Stomach smooth muscle (tissue), 2 donors: ENCODE measurements at regions not wholly inside any gene's neighbourhood (a gene's known extent, or its start where the extent isn't known, plus 50 kb on each side); places are given as distances from the start of the nearest gene placed in this dataset.

ENCODE experiments used
- H3K27ac ChIP-seq: one replicate; pipeline ENCODE4 v1.7.0; 2013; ENCODE audit warnings: mild to moderate bottlenecking, low read length, inconsistent platforms
- H3K27me3 ChIP-seq, 2 donors: one replicate each; pipeline ENCODE4 v1.7.0; 2013; ENCODE audit warnings: low read length in 2 of 2; ENCODE audit not compliant: insufficient read depth in 2 of 2, control insufficient read depth in 1 of 2
- H3K36me3 ChIP-seq, 2 donors: one replicate each; pipeline ENCODE4 v1.7.0; 2013; ENCODE audit warnings: low read length in 2 of 2; ENCODE audit not compliant: control insufficient read depth in 2 of 2, insufficient read depth in 2 of 2
- H3K4me1 ChIP-seq: one replicate; pipeline ENCODE4 v1.7.0; 2013; ENCODE audit warnings: low read length; ENCODE audit not compliant: control insufficient read depth, insufficient read depth
- H3K4me3 ChIP-seq, 2 donors: one replicate each; pipeline ENCODE4 v1.7.0; 2013; ENCODE audit warnings: low read length in 2 of 2
- H3K9ac ChIP-seq, 2 donors: one replicate each; pipeline ENCODE4 v1.7.0; 2013; ENCODE audit warnings: low read length in 2 of 2, mild to moderate bottlenecking in 1 of 2
- H3K9me3 ChIP-seq, 2 donors: one replicate each; pipeline ENCODE4 v1.7.0; 2013; ENCODE audit warnings: low read length in 2 of 2; ENCODE audit not compliant: control insufficient read depth in 2 of 2
- donor health status: healthy.
- donor health status: Pancreatic carcinoma.

DNA sequence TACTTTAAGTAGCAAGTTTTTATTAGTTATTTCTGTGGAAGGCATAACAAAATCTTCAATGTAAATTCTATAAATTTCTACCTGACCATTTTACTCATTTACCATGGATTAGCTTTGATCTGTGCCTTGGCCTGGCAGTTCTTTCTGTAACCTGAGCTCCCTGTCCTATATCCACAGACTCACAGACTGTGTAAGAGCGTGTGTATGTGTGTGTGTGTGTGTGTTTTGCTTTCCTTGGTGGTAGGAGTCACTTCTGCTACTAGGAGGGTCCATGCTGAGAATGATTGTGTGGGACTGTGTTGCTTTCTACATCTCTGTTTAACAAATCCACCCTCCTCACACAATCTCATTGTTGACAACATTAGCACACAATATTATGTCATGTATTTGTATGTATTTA is 221.2 kb upstream of the PELI2 start:
- no peaks in the 10 kb centered on the region for H3K27me3 ChIP-seq
- no peak overlapping the region for H3K27ac ChIP-seq
- H3K4me1 ChIP-seq = peaks cover 4% of the 10 kb centered on the region
- no peaks in the 10 kb centered on the region for H3K36me3 ChIP-seq
- H3K9me3 ChIP-seq = no peaks in the 10 kb centered on the region
- H3K9ac ChIP-seq = no peak overlapping the region
- no peak overlapping the region for H3K4me3 ChIP-seq

DNA sequence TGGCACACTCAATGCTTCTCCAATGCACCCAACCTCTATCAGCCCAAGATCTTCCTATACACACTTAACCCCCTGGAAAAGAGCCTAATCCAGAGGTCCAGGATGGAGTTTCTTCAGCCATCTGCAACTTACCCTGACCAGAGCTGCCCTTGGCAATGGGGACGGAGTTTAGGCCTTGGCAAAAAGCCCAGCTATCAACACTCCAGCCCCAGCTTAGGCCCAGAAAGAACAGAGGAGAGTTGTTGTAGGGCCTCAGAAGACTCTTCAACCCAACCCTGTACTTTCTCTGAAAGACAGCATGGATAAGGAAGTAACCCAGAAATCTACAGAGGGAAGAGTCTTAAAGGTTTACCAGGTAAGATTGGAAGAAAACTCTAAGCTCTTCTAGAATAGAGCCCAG is 219.3 kb upstream of the PELI2 start:
- H3K4me1 ChIP-seq = peaks cover 4% of the 10 kb centered on the region
- no peak overlapping the region for H3K4me3 ChIP-seq
- no peak overlapping the region for H3K9ac ChIP-seq
- H3K27me3 ChIP-seq = no peaks in the 10 kb centered on the region
- no peaks in the 10 kb centered on the region for H3K9me3 ChIP-seq
- H3K27ac ChIP-seq = no peak overlapping the region
- H3K36me3 ChIP-seq = no peaks in the 10 kb centered on the region

DNA sequence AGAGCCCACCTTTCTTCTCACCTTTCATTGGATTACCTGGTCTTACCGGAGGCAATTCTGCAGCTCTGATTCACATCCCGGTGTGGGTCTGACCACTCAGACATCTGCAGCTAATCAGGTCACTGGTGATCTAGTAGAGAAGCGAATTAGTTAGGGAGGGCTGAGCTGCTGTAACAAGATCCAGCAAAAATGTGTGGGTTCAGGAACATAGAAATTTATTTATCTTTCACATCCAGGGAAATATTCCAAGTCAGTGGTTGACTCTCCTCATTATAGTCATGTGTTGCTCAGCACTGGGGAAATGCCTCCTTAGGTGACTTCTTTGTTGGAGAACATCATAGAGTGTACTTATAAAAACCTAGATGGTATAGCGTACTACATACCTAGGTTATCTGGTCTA is 218.7 kb upstream of the PELI2 start:
- Histone ChIP-seq H3K36me3 (no peaks in the 10 kb centered on the region), H3K9ac (no peak overlapping the region), H3K4me1 (no peaks in the 10 kb centered on the region), H3K4me3 (no peak overlapping the region), H3K27me3 (no peaks in the 10 kb centered on the region), H3K9me3 (no peaks in the 10 kb centered on the region), H3K27ac (no peak overlapping the region)

DNA sequence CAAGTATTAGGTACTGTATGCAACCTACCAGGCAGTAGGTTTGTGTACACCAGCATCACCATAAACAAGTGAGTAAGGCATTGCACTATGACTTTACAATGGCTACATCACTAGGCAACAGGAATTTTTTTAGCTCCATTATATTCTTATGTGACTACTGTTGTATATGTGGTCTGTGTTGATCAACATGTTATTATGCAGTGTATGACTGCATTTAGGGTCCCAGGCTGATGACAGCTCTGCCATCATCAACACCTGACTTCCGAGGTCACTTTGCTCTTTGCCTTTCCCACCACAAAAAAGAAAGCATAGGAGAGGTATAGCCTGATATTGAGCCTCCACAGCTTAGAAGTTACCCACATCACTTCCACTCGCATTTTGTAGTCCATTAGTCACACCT is 217.5 kb upstream of the PELI2 start:
- Histone ChIP-seq H3K9me3 (no peaks in the 10 kb centered on the region), H3K27ac (no peak overlapping the region), H3K36me3 (no peaks in the 10 kb centered on the region), H3K4me1 (no peaks in the 10 kb centered on the region), H3K9ac (no peak overlapping the region), H3K27me3 (no peaks in the 10 kb centered on the region), H3K4me3 (no peak overlapping the region)

DNA sequence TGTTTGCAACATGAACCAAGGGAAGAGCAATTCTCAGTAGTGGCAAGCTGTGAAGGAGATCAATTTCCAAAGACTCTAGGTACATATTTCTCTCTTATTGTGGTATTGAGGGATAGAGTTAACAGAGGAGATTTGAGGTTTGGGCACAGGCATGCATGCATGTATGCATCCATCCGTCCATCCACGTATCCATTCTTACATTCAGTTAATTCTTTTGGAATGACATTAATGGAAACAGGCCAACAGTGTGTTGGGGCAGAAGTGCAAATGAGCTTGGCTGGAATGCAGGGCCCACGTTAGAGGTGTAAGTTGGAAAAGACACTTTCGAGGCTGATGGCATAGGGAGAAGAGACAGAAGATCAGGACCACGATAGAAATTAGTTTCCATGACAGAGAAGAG is 216.9 kb upstream of the PELI2 start:
- Histone ChIP-seq H3K27me3 (no peaks in the 10 kb centered on the region), H3K4me1 (no peaks in the 10 kb centered on the region), H3K36me3 (no peaks in the 10 kb centered on the region), H3K9me3 (no peaks in the 10 kb centered on the region), H3K4me3 (no peak overlapping the region), H3K9ac (no peak overlapping the region), H3K27ac (no peak overlapping the region)

DNA sequence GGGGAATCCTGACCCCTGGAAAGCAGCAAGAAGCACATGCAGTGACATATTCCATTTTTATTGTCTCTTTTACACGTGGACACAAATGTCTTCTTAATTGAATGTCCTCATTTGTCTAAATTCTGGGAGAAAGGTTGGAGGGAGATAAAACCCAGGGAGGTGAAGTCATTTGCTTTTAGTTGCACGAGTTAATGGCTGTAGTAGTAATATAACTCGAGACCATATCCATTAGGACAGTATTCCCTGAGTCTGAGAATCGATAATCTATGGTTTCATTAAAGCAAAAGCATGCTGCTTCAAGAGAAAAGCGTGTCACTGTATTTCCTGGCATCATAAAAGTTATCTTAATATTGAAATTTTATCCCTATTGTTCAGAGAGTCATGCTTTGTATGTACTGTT is 216.0 kb upstream of the PELI2 start:
- Histone ChIP-seq H3K9ac (no peak overlapping the region), H3K4me1 (no peaks in the 10 kb centered on the region), H3K4me3 (no peak overlapping the region), H3K36me3 (no peaks in the 10 kb centered on the region), H3K9me3 (no peaks in the 10 kb centered on the region), H3K27ac (no peak overlapping the region), H3K27me3 (no peaks in the 10 kb centered on the region)

DNA sequence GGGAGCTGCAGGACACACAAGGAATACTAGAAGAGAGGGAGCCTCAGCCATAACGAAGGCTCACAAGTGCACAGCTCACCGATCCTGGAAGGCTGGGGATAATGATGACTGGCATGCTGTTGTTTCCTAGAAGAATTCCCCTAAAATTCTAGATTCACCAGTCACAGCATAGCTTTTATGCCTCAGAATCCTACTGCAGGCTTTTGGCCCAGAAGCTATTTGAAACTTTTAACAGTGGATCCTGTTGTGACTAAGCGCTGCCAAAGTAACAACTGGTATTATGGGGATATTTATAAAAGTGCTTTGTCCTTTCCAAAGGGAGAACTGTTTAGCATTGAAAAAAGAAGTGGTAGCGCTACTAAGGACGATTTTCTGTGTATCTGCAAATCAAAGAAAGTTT is 214.1 kb upstream of the PELI2 start:
- Histone ChIP-seq H3K27me3 (no peaks in the 10 kb centered on the region), H3K9ac (no peak overlapping the region), H3K27ac (no peak overlapping the region), H3K9me3 (no peaks in the 10 kb centered on the region), H3K4me1 (no peaks in the 10 kb centered on the region), H3K36me3 (no peaks in the 10 kb centered on the region), H3K4me3 (no peak overlapping the region)

DNA sequence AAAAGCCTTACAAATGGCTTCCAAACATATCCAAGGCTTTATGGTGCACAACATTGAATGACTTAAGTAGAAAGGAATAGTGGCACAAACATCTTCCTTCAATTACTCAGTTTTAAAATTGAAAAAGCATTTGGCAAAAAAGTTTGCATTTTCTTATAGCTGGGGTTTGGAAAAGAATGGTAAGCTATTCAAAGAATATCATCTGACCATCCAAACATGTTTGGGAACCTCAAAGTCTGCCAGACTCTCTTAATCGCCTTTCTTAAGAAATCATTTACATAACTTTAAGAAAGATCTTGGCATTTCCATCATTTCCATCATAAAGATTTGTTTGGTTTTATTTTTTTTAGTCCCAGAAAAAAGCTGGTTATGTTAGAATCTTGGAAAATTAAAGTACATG is 210.1 kb upstream of the PELI2 start:
- no peaks in the 10 kb centered on the region for H3K9me3 ChIP-seq
- H3K9ac ChIP-seq = no peak overlapping the region
- H3K4me1 ChIP-seq = no peaks in the 10 kb centered on the region
- no peaks in the 10 kb centered on the region for H3K27me3 ChIP-seq
- no peaks in the 10 kb centered on the region for H3K36me3 ChIP-seq
- H3K27ac ChIP-seq = no peak overlapping the region
- H3K4me3 ChIP-seq = no peak overlapping the region

DNA sequence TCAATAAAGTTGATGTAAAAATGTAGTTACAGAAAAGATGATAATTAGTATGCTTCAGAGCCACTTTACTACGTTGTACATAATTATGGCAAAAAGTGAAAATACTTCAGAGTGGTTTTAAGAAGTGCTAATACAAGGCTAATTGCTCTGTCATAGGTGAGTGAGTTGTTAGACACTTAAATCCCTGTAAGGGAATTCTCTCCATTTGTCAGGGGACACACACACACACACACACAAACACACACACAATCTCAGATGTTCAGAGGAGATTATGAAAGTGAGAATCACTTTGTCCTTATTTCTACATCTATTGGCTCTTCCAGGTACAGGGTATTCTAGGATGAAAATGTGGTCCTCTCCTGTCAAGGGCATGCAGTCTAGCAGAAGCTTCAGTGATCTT is 208.3 kb upstream of the PELI2 start:
- Histone ChIP-seq H3K9ac (no peak overlapping the region), H3K27ac (no peak overlapping the region), H3K4me3 (no peak overlapping the region), H3K4me1 (no peaks in the 10 kb centered on the region), H3K9me3 (no peaks in the 10 kb centered on the region), H3K36me3 (no peaks in the 10 kb centered on the region), H3K27me3 (no peaks in the 10 kb centered on the region)

DNA sequence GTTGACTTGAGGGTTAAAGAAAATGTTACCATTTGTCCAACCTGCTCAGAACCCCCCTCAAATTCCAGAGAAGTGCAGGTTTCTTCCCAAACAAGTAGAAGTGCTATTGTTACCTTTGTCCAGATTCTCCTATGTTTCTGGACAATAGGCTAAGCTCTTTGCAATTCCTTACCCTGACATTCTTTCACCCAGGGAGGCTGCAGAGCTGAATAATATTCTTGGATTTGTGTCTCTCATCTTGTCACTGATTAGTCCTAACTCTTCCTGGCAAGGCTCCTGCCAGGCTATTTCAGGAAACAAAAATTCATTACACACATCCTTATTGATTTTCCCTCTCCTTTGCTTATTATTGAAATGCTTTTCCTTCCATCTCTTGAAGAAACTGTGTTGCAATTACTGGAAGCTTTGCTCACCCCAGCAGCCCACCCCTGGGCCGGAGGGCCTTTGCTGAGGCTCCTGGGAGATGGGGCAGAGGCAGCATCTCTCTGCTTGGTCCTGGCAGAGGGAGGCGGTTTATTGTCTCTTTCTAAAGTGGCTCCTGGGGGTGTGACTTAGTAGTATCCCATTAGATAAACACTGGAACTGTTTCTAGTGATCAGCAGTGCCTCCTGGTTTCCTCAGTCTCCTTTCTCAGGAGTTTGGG is 207.5 kb upstream of the PELI2 start:
- Histone ChIP-seq H3K9me3 (no peaks in the 10 kb centered on the region), H3K36me3 (no peaks in the 10 kb centered on the region), H3K27ac (no peak overlapping the region), H3K4me1 (no peaks in the 10 kb centered on the region), H3K4me3 (no peak overlapping the region), H3K27me3 (no peaks in the 10 kb centered on the region), H3K9ac (no peak overlapping the region)

DNA sequence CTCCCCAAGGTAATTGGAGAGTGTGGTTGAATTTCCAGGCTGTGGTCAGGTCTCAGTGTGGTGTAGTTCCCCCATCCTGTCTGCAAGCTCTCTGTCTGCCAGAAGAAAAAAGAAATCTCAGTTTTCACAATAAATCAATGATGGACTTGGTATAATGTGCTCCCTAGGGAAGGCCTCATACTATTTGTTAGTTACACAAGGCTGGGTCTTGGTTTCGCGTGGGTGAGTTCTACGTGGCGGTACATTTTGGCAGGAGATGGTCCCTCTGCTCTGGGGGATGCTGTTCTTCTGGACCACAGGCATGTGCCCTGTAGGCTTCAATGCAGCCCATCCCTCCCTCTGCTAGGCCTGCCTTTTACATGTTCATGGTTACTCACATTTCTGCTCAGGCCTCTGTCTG is 206.4 kb upstream of the PELI2 start:
- Histone ChIP-seq H3K9ac (no peak overlapping the region), H3K27me3 (no peaks in the 10 kb centered on the region), H3K4me3 (no peak overlapping the region), H3K36me3 (no peaks in the 10 kb centered on the region), H3K27ac (no peak overlapping the region), H3K9me3 (no peaks in the 10 kb centered on the region), H3K4me1 (no peaks in the 10 kb centered on the region)
